Mesenchymal stem cell (in vitro differentiated cells and primary cell): ENCODE measurements at regions not wholly inside any gene's neighbourhood (a gene's known extent, or its start where the extent isn't known, plus 50 kb on each side); places are given as distances from the start of the nearest gene placed in this dataset.

Experiments
- DNase-seq: peaks from one replicate; pipeline ENCODE4 v3.0.0-alpha.2; 2013
- H2AFZ ChIP-seq: one replicate; pipeline ENCODE4 v1.6.1; 2013; ENCODE audit warnings: low read depth, mild to moderate bottlenecking, control low read depth, inconsistent platforms, low read length, moderate library complexity
- H2AK5ac ChIP-seq: 2 replicates; pipeline ENCODE4 v1.6.1; 2013; ENCODE audit warnings: low read length, moderate library complexity, mild to moderate bottlenecking, inconsistent platforms; ENCODE audit not compliant: severe bottlenecking
- H2BK120ac ChIP-seq: one replicate; pipeline ENCODE4 v1.6.1; 2013; ENCODE audit warnings: low read depth, mild to moderate bottlenecking, inconsistent platforms, low read length, moderate library complexity
- H2BK12ac ChIP-seq, 2 experiments: one replicate each; pipeline ENCODE4 v1.6.1; 2013; ENCODE audit warnings: inconsistent platforms in 2 of 2, low read length in 2 of 2, mild to moderate bottlenecking in 2 of 2, moderate library complexity in 2 of 2, control low read depth in 1 of 2
- H2BK15ac ChIP-seq: one replicate; pipeline ENCODE4 v1.6.1; 2013; ENCODE audit warnings: mild to moderate bottlenecking, low read depth, inconsistent platforms; ENCODE audit not compliant: poor library complexity, severe bottlenecking
- H2BK5ac ChIP-seq: 2 replicates; pipeline ENCODE4 v1.6.1; 2013; ENCODE audit warnings: low read depth, mild to moderate bottlenecking, low read length, control low read depth, inconsistent platforms; ENCODE audit not compliant: poor library complexity, severe bottlenecking
- H3K14ac ChIP-seq, 2 experiments: one replicate each; pipeline ENCODE4 v1.6.1; 2013; ENCODE audit warnings: inconsistent platforms in 2 of 2, low read length in 2 of 2, control low read depth in 1 of 2, mild to moderate bottlenecking in 1 of 2, moderate library complexity in 1 of 2
- H3K18ac ChIP-seq, 2 experiments: one replicate each; pipeline ENCODE4 v1.6.1; 2013; ENCODE audit warnings: inconsistent platforms in 2 of 2, low read length in 2 of 2, control low read depth in 1 of 2, low read depth in 1 of 2, mild to moderate bottlenecking in 1 of 2
- H3K23ac ChIP-seq, 2 experiments: one replicate each; pipeline ENCODE4 v1.6.1; 2013; ENCODE audit warnings: inconsistent platforms in 2 of 2, low read length in 2 of 2, mild to moderate bottlenecking in 2 of 2, moderate library complexity in 2 of 2, control low read depth in 1 of 2
- H3K27ac ChIP-seq: 2 replicates; pipeline ENCODE4 v1.5.1; 2013; ENCODE audit warnings: mild to moderate bottlenecking, moderate library complexity, low read length, control low read depth, inconsistent platforms; ENCODE audit not compliant: poor library complexity, severe bottlenecking
- H3K27me3 ChIP-seq, 2 experiments: 2 replicates each; pipeline versions ENCODE4 v1.6.1 to v1.7.0; 2013; ENCODE audit warnings: low read length in 2 of 2, mild to moderate bottlenecking in 2 of 2, moderate library complexity in 2 of 2, control low read depth in 1 of 2, inconsistent platforms in 1 of 2; ENCODE audit not compliant: control insufficient read depth in 1 of 2, insufficient read depth in 1 of 2
- H3K36me3 ChIP-seq, 2 experiments: 2 replicates each; pipeline versions ENCODE4 v1.6.1 to v1.7.0; 2013; ENCODE audit warnings: low read length in 2 of 2, control low read depth in 1 of 2, inconsistent platforms in 1 of 2, low read depth in 1 of 2, mild to moderate bottlenecking in 1 of 2; ENCODE audit not compliant: insufficient read depth in 2 of 2, control insufficient read depth in 1 of 2
- H3K4ac ChIP-seq, 2 experiments: one replicate each; pipeline ENCODE4 v1.6.1; 2013; ENCODE audit warnings: inconsistent platforms in 2 of 2, low read length in 2 of 2, mild to moderate bottlenecking in 2 of 2, moderate library complexity in 2 of 2, control low read depth in 1 of 2, low read depth in 1 of 2
- H3K4me1 ChIP-seq: 2 replicates; pipeline ENCODE4 v1.6.1; 2013; ENCODE audit warnings: low read depth, low read length, control low read depth; ENCODE audit not compliant: control insufficient read depth, insufficient read depth
- H3K4me2 ChIP-seq: 2 replicates; pipeline ENCODE4 v1.6.1; 2013; ENCODE audit warnings: low read length, mild to moderate bottlenecking, inconsistent platforms; ENCODE audit not compliant: poor library complexity, severe bottlenecking
- H3K4me3 ChIP-seq, 2 experiments: 2 replicates each; pipeline versions ENCODE4 v1.5.1 to v1.7.0; 2013; ENCODE audit warnings: low read length in 2 of 2, mild to moderate bottlenecking in 2 of 2, control low read depth in 1 of 2, low read depth in 1 of 2; ENCODE audit not compliant: insufficient read depth in 1 of 2
- H3K79me1 ChIP-seq: replicated peaks from 2 replicates; pipeline ENCODE4 v1.6.1; 2013; ENCODE audit warnings: mild to moderate bottlenecking, control low read depth, low read length, inconsistent platforms; ENCODE audit not compliant: poor library complexity, severe bottlenecking
- H3K9ac ChIP-seq: 2 replicates; pipeline ENCODE4 v1.7.0; 2013; ENCODE audit warnings: mild to moderate bottlenecking, low read length, moderate library complexity
- H3K9me3 ChIP-seq: 2 replicates; pipeline ENCODE4 v1.7.0; 2013; ENCODE audit warnings: mild to moderate bottlenecking, low read length; ENCODE audit not compliant: control insufficient read depth
- H4K8ac ChIP-seq: one replicate; pipeline ENCODE4 v1.6.1; 2013; ENCODE audit warnings: inconsistent platforms, mild to moderate bottlenecking, low read length, moderate library complexity
- H4K91ac ChIP-seq: one replicate; pipeline ENCODE4 v1.6.1; 2013; ENCODE audit warnings: mild to moderate bottlenecking, low read length, inconsistent platforms
- WGBS: methylation state at CpG from one replicate; pipeline ENCODE4 v1.1.7; 2013; ENCODE audit warnings: mixed read lengths; 5-methylcytosine and 5-hydroxymethylcytosine counted together

DNA sequence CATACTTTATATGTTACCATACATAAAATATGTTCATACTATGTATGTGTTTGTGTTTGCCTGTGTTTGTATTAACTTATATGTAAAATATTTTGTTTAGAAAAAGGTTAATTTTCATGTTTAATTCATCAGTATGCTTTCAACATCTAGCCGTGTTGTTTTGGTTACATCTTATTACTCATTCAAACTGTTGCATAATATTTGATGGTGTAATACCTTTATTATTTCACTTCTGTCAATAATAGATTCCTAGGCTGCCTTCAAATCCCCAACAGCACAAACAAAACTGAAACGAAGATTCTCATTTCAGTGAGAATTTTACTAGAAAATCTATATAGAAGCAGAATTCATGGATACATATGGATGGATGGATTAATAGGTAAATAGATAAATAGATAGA is 462.3 kb upstream of the ADGRL3 start:
- Histone ChIP-seq H3K4me3 (no peak overlapping the region), H3K23ac (no peak overlapping the region), H2AFZ (no peak overlapping the region), H3K27ac (no peak overlapping the region), H3K4ac (no peak overlapping the region), H3K18ac (no peak overlapping the region), H3K14ac (no peak overlapping the region), H2BK5ac (no peak overlapping the region), H2BK12ac (no peak overlapping the region), H3K79me1 (no peaks in the 10 kb centered on the region), H3K9ac (no peak overlapping the region), H4K91ac (no peak overlapping the region), H3K4me2 (no peak overlapping the region), H4K8ac (no peak overlapping the region), H3K4me1 (no peaks in the 10 kb centered on the region), H3K9me3 (no peaks in the 10 kb centered on the region), H3K27me3 (no peaks in the 10 kb centered on the region), H2BK15ac (no peak overlapping the region), H2BK120ac (no peak overlapping the region), H2AK5ac (no peak overlapping the region), H3K36me3 (no peaks in the 10 kb centered on the region)
- peak; percentile 49 for DNase-seq
- no CpG with 5 or more reads among the region's 2 CpGs for WGBS

DNA sequence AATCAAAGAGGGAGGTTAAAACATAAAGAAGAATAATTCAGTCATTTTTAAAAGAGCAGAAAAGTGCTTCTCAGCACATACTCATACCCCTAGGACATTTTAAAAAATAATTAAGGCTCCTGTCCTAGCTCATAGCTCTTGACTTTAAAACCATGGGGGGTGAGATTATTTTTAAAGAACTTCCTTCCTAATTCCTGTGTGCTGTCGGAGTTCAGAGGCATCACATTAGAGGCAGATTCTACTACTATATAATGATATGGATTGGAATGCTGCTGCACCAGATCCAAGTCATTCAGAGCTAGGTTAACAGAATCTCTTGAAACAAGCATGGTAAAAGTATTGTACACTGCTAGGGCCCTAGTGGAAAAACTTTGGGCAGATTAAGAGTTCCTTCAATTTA is 456.5 kb upstream of the ADGRL3 start:
- no peak overlapping the region for H2BK120ac ChIP-seq
- H3K14ac ChIP-seq: no peak overlapping the region
- no peaks in the 10 kb centered on the region for H3K9me3 ChIP-seq
- no peak overlapping the region for H2AK5ac ChIP-seq
- no peak overlapping the region for H2BK15ac ChIP-seq
- H3K27ac ChIP-seq: no peak overlapping the region
- H3K4me2 ChIP-seq: no peak overlapping the region
- H2BK12ac ChIP-seq: no peak overlapping the region
- H2AFZ ChIP-seq: no peak overlapping the region
- no peaks in the 10 kb centered on the region for H3K36me3 ChIP-seq
- no peak overlapping the region for H3K4me3 ChIP-seq
- H3K4ac ChIP-seq: no peak overlapping the region
- H3K79me1 ChIP-seq: no peaks in the 10 kb centered on the region
- no peak overlapping the region for H2BK5ac ChIP-seq
- no peak overlapping the region for H4K8ac ChIP-seq
- H4K91ac ChIP-seq: no peak overlapping the region
- H3K23ac ChIP-seq: no peak overlapping the region
- WGBS: 78% methylated on average over 1 of the region's 1 CpG
- H3K18ac ChIP-seq: no peak overlapping the region
- DNase-seq: no peak
- no peaks in the 10 kb centered on the region for H3K27me3 ChIP-seq
- H3K4me1 ChIP-seq: no peaks in the 10 kb centered on the region
- no peak overlapping the region for H3K9ac ChIP-seq

DNA sequence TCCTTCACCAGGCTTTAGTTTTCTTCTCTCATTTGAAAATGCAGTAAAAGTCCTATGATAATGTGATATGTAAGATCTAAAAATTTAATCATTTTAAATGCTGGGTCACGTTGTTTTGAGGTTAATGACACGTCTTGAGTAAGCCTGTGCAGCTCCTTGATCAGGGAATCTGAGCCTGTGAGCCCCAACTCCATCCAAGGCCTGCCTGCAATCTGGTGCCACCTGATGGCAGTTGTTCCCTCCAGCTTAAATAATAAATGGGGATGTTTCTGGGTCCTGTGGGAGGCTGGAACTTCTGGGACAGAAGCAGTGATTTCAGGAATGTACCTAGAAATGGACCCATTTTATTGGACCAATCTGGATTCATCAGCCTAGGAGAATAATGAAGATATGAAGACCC is 455.4 kb upstream of the ADGRL3 start:
- no peak overlapping the region for H2AFZ ChIP-seq
- no peak overlapping the region for H3K14ac ChIP-seq
- H3K4me3 ChIP-seq: no peak overlapping the region
- DNase-seq: no peak
- H2BK120ac ChIP-seq: no peak overlapping the region
- H3K4ac ChIP-seq: no peak overlapping the region
- H3K23ac ChIP-seq: no peak overlapping the region
- H4K91ac ChIP-seq: no peak overlapping the region
- no peak overlapping the region for H3K27ac ChIP-seq
- no peaks in the 10 kb centered on the region for H3K27me3 ChIP-seq
- 51% methylated on average over 2 of the region's 2 CpGs for WGBS
- H3K18ac ChIP-seq: no peak overlapping the region
- no peaks in the 10 kb centered on the region for H3K9me3 ChIP-seq
- H2BK5ac ChIP-seq: no peak overlapping the region
- H3K4me1 ChIP-seq: no peaks in the 10 kb centered on the region
- H2AK5ac ChIP-seq: no peak overlapping the region
- H3K36me3 ChIP-seq: no peaks in the 10 kb centered on the region
- no peaks in the 10 kb centered on the region for H3K79me1 ChIP-seq
- H2BK15ac ChIP-seq: no peak overlapping the region
- no peak overlapping the region for H3K9ac ChIP-seq
- no peak overlapping the region for H2BK12ac ChIP-seq
- H4K8ac ChIP-seq: no peak overlapping the region
- H3K4me2 ChIP-seq: no peak overlapping the region

DNA sequence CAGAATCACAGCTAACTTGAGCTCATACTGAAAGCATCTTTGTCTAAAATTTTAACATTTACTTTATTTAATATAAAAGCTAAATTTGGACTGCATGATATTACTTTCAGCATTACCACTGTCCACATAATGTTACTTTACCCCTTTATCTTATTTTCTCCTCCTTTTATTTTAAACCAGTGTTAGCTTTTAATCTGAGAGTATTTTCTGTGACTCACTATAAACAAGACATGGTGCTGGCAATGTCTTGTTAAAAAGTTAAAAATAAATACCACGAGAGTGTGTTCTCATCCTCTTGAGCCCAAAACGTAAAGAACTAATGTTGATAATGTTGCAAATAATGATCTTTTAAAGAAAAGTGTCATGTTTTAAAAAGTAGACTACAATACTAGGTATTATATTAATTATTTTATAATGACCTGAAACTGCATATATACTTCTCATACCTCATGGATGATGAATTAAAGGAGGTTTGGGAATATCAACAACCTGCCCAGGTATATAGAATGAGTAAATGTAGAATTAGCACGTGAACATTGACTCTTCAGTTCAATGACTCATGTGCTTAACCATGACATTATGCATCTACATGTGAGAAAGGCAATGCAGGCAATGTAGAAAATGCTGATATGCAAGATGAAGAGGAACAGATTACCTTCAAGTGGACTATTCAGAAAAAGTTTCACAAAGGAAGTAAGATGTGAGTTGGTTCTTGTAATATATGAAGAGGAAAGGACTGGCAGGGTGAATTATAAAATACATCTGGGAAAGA is 454.1 kb upstream of the ADGRL3 start:
- DNase-seq: no peak
- Histone ChIP-seq H3K4me3 (no peak overlapping the region), H2AK5ac (no peak overlapping the region), H3K4ac (no peak overlapping the region), H3K79me1 (no peaks in the 10 kb centered on the region), H3K4me1 (no peaks in the 10 kb centered on the region), H3K9ac (no peak overlapping the region), H2AFZ (no peak overlapping the region), H2BK12ac (no peak overlapping the region), H2BK15ac (no peak overlapping the region), H2BK120ac (no peak overlapping the region), H3K18ac (no peak overlapping the region), H3K27ac (no peak overlapping the region), H3K23ac (no peak overlapping the region), H3K9me3 (no peaks in the 10 kb centered on the region), H4K91ac (no peak overlapping the region), H3K27me3 (no peaks in the 10 kb centered on the region), H4K8ac (no peak overlapping the region), H2BK5ac (no peak overlapping the region), H3K14ac (no peak overlapping the region), H3K36me3 (no peaks in the 10 kb centered on the region), H3K4me2 (no peak overlapping the region)
- WGBS: 83% methylated on average over 3 of the region's 3 CpGs
